CD14-positive monocyte (primary cell): ENCODE measurements at regions not wholly inside any gene's neighbourhood (a gene's known extent, or its start where the extent isn't known, plus 50 kb on each side); places are given as distances from the start of the nearest gene placed in this dataset.

Experiments
- DNase-seq, 3 donors: peaks; one replicate each; pipeline ENCODE4 v3.0.0-alpha.2; 2011 to 2022
- H2AFZ ChIP-seq: 2 replicates; pipeline ENCODE4 v1.6.0; 2012; ENCODE audit warnings: mild to moderate bottlenecking, low read depth, low read length, inconsistent platforms; ENCODE audit not compliant: insufficient read depth, poor library complexity, severe bottlenecking
- H3K27ac ChIP-seq, 2 donors: 1 replicate in 1 of 2; 2 replicates in 1 of 2; pipeline ENCODE4 v1.5.1; 2012 to 2013; ENCODE audit warnings: low read length in 2 of 2, control low read depth in 1 of 2, inconsistent platforms in 1 of 2, low read depth in 1 of 2, mild to moderate bottlenecking in 1 of 2
- H3K27me3 ChIP-seq, 2 donors: one replicate each; pipeline versions ENCODE4 v1.6.0 to v1.6.1; 2011 to 2013; ENCODE audit warnings: low read length in 2 of 2; ENCODE audit not compliant: control insufficient read depth in 2 of 2, insufficient read depth in 2 of 2
- H3K36me3 ChIP-seq, 2 donors: replicated peaks in 1 of 2; 1 replicate in 1 of 2; 2 replicates in 1 of 2; pipeline versions ENCODE4 v1.5.1 to v1.6.1; 2012 to 2013; ENCODE audit warnings: low read length in 2 of 2, control low read depth in 1 of 2, inconsistent platforms in 1 of 2, mild to moderate bottlenecking in 1 of 2; ENCODE audit not compliant: insufficient read depth in 2 of 2, control insufficient read depth in 1 of 2
- H3K4me1 ChIP-seq, 2 donors: 1 replicate in 1 of 2; 2 replicates in 1 of 2; pipeline versions ENCODE4 v1.5.1 to v1.6.1; 2012 to 2013; ENCODE audit warnings: low read length in 2 of 2, control low read depth in 1 of 2, inconsistent platforms in 1 of 2, mild to moderate bottlenecking in 1 of 2, moderate library complexity in 1 of 2; ENCODE audit not compliant: insufficient read depth in 2 of 2, control insufficient read depth in 1 of 2
- H3K4me2 ChIP-seq: replicated peaks from 2 replicates; pipeline ENCODE3; 2012; ENCODE audit warnings: low read length, moderate library complexity, mild to moderate bottlenecking; ENCODE audit not compliant: poor library complexity, severe bottlenecking; ENCODE audit errors: extremely low read depth
- H3K4me3 ChIP-seq, 3 experiments: fragments of 200-600 bp in 1 of 3; sonication (generic) in 1 of 3; replicated peaks in 1 of 3; 1 replicate in 2 of 3; 2 replicates in 1 of 3; pipeline ENCODE4 v1.5.1; 2011 to 2013; ENCODE audit warnings: low read length in 3 of 3, mild to moderate bottlenecking in 3 of 3, control low read depth in 2 of 3, low read depth in 2 of 3, inconsistent platforms in 1 of 3, moderate library complexity in 1 of 3
- H3K79me2 ChIP-seq: 2 replicates; pipeline ENCODE4 v1.6.0; 2012; ENCODE audit warnings: mild to moderate bottlenecking, control low read depth, inconsistent platforms, low read length, moderate library complexity; ENCODE audit not compliant: insufficient read depth
- H3K9ac ChIP-seq: 2 replicates; pipeline ENCODE4 v1.6.0; 2017; ENCODE audit warnings: low read length, mild to moderate bottlenecking; ENCODE audit not compliant: insufficient read depth, poor library complexity, severe bottlenecking
- H3K9me3 ChIP-seq, 2 donors: replicated peaks in 1 of 2; 1 replicate in 1 of 2; 2 replicates in 1 of 2; pipeline versions ENCODE4 v1.5.1 to v1.6.1; 2012 to 2013; ENCODE audit warnings: low read length in 2 of 2, control low read depth in 1 of 2; ENCODE audit not compliant: control insufficient read depth in 1 of 2, insufficient read depth in 1 of 2
- H4K20me1 ChIP-seq: 2 replicates; pipeline ENCODE4 v1.6.0; 2012; ENCODE audit warnings: mild to moderate bottlenecking, low read length, control low read depth, moderate library complexity; ENCODE audit not compliant: insufficient read depth
- H3K27ac Mint-ChIP-seq, 7 donors: one replicate each; pipeline ENCODE4 v1.8.0; 2020; ENCODE audit warnings: mild to moderate bottlenecking in 7 of 7, mixed read lengths in 7 of 7, moderate library complexity in 6 of 7, inconsistent platforms in 2 of 7
- H3K27me3 Mint-ChIP-seq, 3 donors: one replicate each; pipeline ENCODE4 v1.8.0; 2021 to 2022; ENCODE audit warnings: low read depth in 3 of 3, mild to moderate bottlenecking in 3 of 3, mixed read lengths in 3 of 3, moderate library complexity in 3 of 3, inconsistent platforms in 1 of 3
- H3K36me3 Mint-ChIP-seq, 2 donors: one replicate each; pipeline ENCODE4 v1.8.0; 2020; ENCODE audit warnings: mixed read lengths in 2 of 2, inconsistent platforms in 1 of 2, mild to moderate bottlenecking in 1 of 2
- H3K4me1 Mint-ChIP-seq: one replicate; pipeline ENCODE4 v1.8.0; 2020; ENCODE audit warnings: mild to moderate bottlenecking, mixed read lengths
- H3K4me3 Mint-ChIP-seq, 2 donors: one replicate each; pipeline ENCODE4 v1.8.0; 2020; ENCODE audit warnings: mild to moderate bottlenecking in 2 of 2, mixed read lengths in 2 of 2, moderate library complexity in 1 of 2
- H3K9me3 Mint-ChIP-seq, 7 donors: one replicate each; pipeline ENCODE4 v1.8.0; 2020 to 2022; ENCODE audit warnings: mixed read lengths in 7 of 7, mild to moderate bottlenecking in 6 of 7, moderate library complexity in 6 of 7, inconsistent platforms in 2 of 7
- WGBS: methylation state at CpG from one replicate; pipeline ENCODE4 v1.1.5; 2013; ENCODE audit warnings: missing lambda C conversion rate; ENCODE audit not compliant: insufficient coverage; 5-methylcytosine and 5-hydroxymethylcytosine counted together
- intact Hi-C, 2 donors: fragments of 100-400 bp; cut with micrococcal nuclease; formaldehyde crosslinking; loops; one replicate each; pipeline versions ENCODE4 v1.15.0 to v1.15.1; 2023
- TF ChIP-seq, protein P1 (sequence below): fragments of 200-600 bp; IDR thresholded peaks from one replicate; pipeline ENCODE4 v1.8.0; 2022; ENCODE audit warnings: antibody characterized with exemption, mild to moderate bottlenecking

DNA sequence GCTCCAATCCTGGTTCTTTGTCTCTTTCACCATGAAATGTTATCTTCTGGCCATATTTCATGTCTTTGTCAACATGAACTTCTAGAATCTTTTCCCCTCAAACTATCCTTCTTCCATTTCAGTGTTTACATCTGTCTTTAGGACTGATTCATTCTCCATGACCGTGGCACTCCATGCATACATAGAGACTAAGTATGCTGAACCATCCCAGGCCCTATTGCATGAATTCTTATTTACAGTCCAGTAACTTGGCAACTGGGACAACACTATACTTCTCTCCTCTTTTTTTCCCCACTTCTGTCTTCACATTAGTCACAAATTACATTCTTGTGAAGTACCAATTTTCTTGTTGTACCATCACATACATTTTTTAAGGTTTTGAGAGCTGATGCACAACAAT is 109.8 kb upstream of the GALNT13 start:
- H2AFZ ChIP-seq, result no peak overlapping the region
- no peaks in the 10 kb centered on the region for H3K4me1 Mint-ChIP-seq
- 67% methylated on average over 1 of the region's 1 CpG for WGBS
- no peak for DNase-seq
- H3K9me3 Mint-ChIP-seq, result peaks cover 10 to 26% (median 22%) of the 10 kb centered on the region in 7 donors
- no peak overlapping the region for H3K27ac Mint-ChIP-seq
- no peak overlapping the region for H3K4me3 Mint-ChIP-seq
- H3K4me1 ChIP-seq, result no peaks in the 10 kb centered on the region
- no peak overlapping the region for H3K9ac ChIP-seq
- intact Hi-C loops, result no loop called here
- no peaks in the 10 kb centered on the region for H3K27me3 Mint-ChIP-seq
- no peaks in the 10 kb centered on the region for H4K20me1 ChIP-seq
- H3K36me3 Mint-ChIP-seq, result no peaks in the 10 kb centered on the region
- H3K4me3 ChIP-seq, result no peak overlapping the region
- H3K79me2 ChIP-seq, result no peaks in the 10 kb centered on the region
- no peaks in the 10 kb centered on the region for H3K27me3 ChIP-seq
- H3K4me2 ChIP-seq, result no peak overlapping the region
- TF ChIP-seq, protein P1, sequence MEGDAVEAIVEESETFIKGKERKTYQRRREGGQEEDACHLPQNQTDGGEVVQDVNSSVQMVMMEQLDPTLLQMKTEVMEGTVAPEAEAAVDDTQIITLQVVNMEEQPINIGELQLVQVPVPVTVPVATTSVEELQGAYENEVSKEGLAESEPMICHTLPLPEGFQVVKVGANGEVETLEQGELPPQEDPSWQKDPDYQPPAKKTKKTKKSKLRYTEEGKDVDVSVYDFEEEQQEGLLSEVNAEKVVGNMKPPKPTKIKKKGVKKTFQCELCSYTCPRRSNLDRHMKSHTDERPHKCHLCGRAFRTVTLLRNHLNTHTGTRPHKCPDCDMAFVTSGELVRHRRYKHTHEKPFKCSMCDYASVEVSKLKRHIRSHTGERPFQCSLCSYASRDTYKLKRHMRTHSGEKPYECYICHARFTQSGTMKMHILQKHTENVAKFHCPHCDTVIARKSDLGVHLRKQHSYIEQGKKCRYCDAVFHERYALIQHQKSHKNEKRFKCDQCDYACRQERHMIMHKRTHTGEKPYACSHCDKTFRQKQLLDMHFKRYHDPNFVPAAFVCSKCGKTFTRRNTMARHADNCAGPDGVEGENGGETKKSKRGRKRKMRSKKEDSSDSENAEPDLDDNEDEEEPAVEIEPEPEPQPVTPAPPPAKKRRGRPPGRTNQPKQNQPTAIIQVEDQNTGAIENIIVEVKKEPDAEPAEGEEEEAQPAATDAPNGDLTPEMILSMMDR, result no peak
- peaks cover 19 to 35% of the 10 kb centered on the region in 2 donors for H3K9me3 ChIP-seq
- H3K27ac ChIP-seq, result no peak overlapping the region
- H3K36me3 ChIP-seq, result no peaks in the 10 kb centered on the region

DNA sequence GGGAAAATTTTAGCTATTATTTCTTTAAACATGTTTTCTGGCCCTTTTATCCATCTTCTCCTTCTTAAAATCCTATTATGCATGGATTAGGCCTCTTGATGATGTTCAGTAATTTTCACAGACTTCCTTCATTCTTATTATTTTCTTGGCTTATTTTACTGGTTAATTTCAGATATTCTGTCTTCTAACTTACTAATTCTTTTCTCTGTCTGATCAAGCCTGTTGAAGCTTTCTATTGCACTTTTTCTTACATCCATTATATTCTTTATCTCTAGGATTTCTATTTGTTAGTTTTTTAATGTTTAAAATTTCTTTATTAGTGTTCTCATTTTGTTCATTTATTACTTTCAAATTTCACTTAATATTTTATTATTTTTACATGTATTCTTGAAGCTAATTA is 105.3 kb upstream of the GALNT13 start:
- Histone ChIP-seq H3K4me2 (no peak overlapping the region), H3K4me1 (no peaks in the 10 kb centered on the region), H3K27ac (no peak overlapping the region), H3K27me3 (no peaks in the 10 kb centered on the region), H3K9me3 (peaks cover 25 to 47% of the 10 kb centered on the region in 2 donors), H3K4me3 (no peak overlapping the region), H2AFZ (no peak overlapping the region), H4K20me1 (no peaks in the 10 kb centered on the region), H3K79me2 (no peaks in the 10 kb centered on the region), H3K9ac (no peak overlapping the region), H3K36me3 (no peaks in the 10 kb centered on the region)
- Mint-ChIP-seq H3K27ac (no peak overlapping the region), H3K36me3 (no peaks in the 10 kb centered on the region), H3K27me3 (no peaks in the 10 kb centered on the region), H3K4me3 (no peak overlapping the region), H3K9me3 (peaks cover 16 to 40% (median 24%) of the 10 kb centered on the region in 7 donors), H3K4me1 (no peaks in the 10 kb centered on the region)
- TF ChIP-seq, protein P1, result no peak
- intact Hi-C loops, result no loop called here
- DNase-seq, result no peak
